Left kidney (tissue), 1 donor: ENCODE measurements at regions not wholly inside any gene's neighbourhood (a gene's known extent, or its start where the extent isn't known, plus 50 kb on each side); places are given as distances from the start of the nearest gene placed in this dataset.

Source experiments
- DNase-seq: peaks from one replicate; pipeline ENCODE4 v3.0.0-alpha.2; 2013

DNA sequence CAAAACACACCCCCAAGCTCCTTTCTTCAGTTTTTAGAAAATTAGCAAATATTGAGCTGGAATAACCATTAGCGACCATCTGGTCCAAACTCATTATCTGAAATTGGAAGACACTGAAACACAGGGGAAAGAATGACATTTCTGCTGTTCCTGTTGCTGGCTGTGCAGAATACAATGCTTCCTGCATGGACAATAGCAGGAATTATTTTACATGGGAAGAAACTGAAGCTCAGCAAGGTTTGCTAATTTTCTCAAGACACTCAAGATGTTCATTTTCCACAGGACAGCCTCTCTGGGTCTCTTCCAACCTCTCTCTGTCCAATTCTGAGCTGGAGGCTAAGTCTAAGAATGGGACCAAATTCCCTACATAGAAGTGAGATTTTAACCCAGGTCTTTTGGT is 81.9 kb upstream of the TNS3 start:
- no peak for DNase-seq

DNA sequence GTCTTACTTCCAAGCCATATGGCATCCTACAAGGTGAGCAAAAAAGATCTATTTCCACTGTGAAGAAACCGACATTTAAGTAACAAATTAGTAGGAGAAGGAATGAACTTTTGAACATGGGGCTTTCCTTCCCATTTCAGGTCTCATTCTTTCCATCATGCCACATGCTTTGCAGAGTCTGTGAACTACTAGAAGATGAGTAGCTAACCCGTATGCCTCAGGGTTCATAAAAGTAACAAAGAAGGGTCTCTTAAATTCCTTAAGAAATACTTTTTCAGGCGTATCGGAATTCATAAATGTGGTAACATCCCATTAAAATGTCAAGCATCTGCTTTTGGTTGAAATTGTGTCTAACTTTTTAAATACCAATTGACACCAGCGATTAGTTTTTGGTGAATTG is 81.3 kb upstream of the TNS3 start:
- DNase-seq: no peak

DNA sequence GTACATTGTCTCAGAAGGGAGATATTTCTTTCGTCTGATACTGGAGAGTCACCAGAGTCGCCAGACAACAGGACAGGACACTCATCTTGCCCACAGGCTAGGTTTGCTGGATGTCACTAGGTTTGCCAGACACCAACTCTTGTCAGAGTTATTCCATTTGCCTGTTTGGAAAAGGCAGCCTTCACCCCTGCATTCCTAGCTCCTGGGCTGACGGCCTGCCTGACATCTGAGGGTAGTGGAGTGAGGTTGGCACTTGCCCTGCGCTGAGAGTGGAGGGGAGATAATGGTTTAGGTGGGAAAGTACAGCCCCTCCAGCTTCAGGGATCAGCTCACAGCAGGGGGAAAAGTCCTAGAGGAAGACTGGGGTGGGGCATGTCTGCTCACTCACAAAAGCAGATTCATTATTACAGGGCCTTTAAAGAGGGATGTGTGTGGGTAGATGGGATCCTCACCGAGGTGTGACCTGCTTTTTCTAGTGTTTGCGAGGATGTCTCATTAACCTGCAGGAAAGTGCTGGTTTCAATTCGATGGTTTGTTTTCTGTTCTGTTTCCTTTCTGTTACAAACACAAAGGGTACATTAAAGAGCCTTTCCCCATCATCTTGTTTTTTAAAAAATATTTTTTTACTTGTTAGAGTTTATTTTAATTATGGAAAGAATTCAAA is 79.3 kb upstream of the TNS3 start:
- DNase-seq: no peak

DNA sequence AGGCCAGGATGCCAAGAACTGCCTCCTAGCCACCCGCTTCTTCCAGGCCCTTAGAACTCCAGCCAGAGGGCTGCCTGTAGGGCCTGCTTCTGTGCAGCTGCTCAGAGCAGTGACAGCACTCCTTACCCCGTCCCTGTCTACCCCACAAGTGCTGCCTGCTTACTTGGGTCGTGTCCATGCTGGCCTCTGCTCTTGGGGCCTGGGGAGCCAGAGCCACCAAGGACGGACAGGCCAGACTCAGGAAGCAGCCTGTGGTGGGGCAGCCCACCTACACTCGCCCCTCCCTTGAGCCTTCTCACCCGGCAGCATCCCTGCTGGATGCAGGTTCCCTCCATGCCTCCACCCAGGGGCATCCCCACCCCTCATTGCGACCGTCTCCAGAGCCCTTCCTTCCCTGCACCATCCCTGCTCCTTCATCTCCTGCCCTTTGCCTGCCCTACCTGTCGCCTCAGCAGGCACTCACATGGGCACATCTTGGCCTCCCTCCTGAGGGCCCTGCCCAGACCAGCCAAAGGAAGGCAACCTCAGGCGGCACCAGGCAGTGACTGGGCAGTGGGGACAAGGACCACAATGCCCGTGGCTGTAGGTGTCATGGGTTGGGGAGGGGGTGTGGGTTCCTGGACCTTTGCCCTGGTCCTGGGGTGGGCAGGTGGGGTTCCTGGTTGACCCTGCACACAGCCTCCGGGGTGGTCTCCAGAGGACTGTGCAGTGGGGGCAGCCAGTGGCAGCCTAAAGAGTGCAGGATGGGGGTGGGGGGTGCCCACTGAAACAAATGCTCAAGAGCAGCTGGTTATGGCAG is 78.0 kb upstream of the TNS3 start:
- no peak for DNase-seq

DNA sequence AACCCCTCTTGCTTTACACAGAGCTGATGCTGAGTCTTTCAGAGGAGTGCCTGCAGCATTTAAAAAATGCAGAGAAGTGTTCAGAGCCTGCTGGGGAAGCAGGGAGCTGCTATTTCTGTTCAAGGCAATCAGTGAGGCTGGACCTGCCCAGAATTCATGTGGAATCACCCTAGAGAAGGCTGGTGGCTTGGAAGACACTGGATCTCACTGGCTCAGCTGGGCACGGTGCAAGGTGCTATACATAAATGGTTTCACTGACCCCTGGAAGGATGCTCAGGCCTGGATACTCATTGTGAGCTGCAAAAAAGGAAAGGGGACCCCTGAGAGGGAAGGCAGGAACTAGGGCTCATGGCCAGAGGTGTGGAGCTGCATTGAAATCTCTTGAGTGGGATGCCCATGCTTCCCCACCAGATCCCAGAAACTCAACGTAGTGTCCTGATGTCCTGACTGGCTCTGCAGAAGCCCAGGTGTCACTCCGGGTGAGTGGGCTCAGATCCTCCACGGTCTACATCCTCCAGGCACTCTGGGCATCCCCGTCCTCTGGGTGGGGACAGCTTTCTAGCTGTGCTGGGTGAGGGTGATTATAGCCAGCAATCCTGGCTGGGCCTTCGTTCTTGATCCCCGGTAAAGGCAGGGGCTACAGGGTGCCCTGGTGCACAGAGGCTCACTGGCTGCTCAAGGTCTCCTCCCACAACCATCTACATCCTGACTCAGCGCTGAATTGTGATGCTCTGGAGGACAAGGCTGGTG is 77.2 kb upstream of the TNS3 start:
- no peak for DNase-seq

DNA sequence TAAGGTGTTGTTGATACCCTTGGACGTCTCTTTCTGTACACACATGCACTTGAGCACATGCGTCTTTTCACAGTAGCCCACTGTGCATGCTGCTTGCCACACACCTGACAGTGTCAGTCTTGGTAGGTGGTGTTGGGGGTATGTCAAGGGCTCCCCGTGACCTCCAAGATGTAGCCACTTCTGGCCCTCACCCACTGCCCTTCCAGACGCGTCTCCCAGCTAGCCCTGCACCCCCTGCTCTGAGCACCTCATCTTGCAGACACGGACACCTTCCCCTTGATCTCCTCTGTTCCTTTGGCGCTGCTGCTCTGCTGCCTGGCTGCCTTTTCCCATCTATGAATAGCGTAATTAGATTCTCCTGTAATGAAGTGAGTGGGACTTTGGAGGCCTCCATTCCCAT is 75.2 kb upstream of the TNS3 start:
- DNase-seq: no peak

DNA sequence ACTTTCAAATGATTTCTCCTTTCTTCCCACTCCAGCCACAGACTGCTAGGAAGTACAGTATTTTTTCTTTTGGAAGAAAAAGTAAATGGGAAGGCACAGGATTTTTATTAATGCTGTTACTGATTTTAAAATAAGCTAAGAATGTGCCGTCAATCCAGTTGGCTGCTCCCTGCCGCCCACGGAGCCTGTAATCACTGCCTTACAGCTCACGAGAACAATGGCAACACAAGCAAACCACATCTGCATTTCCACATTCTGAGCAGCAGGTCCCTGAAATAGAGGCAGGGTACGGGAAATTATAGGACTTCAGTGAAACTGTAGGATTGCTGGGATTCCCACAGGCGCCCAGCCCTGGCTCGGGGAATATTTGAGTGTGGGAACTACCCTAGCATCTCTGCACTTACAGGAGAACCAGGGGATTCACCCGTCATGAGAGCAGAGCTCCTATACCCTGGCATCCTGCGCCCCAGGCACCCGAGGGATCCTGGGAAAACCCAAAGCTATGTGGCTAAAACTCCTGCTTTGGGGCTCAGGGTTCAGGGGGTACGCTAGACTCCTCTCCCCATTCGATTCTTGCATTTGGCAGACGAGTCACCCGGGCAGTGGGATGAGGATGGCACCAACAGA is 72.9 kb upstream of the TNS3 start:
- no peak for DNase-seq

DNA sequence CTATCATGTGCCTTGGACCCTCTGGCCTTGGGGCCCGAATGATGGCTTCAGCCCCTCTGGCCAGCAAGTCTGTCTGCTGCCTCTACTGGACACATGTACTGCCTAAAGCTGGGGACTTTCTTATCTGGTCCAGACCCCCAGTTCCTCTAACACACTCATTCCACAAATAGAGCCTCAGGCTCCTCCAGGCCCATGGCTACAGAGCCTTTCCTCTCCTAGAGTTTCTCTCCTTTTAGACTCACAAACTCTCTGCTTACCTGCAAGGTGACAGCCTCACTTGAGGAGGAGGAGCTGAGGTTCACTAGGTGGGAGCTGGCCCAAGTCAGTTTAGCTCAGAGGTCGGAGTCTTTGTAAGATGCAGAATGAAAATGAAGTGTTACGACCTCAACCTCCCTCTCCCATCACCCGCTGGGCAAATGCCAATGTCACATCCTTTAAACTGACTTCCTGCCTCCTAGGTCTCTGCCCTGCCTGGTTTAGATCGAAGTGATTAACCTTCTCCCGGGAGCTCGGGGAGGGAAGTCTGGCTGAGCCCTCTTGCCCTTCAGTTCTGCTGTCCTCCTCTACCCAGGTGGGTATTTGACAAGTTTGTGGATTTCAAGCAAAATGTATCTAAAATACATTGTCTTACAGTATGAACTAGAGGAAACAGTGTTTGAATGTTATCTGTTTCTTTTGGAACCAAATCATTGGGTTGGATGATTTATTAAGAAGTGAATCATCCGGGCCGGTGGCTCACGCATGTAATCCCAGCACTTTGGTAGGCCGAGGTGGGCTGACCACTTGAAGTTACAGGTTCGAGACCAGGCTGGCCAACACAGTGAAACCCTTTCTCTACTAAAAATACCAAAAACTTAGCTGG is 71.9 kb upstream of the TNS3 start:
- DNase-seq: no peak

DNA sequence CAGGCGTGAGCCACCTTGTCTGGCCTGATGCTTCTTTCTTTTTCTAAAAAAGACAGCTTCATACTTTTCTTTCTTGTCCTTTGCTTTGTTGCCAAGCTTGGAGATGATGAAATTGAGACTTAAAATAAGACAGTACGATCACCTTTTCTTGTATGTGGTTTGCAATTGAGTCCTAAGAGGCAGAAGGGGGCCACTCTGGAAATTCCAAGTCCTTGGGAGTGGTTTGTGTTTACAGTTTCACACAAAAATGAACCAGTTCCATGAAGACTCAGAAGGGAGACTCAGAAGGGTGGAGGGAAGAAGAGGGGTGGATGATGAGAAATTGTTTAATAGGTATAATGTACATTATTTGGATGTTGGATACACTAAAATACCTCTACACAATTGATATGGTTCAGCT is 70.7 kb upstream of the TNS3 start:
- no peak for DNase-seq

DNA sequence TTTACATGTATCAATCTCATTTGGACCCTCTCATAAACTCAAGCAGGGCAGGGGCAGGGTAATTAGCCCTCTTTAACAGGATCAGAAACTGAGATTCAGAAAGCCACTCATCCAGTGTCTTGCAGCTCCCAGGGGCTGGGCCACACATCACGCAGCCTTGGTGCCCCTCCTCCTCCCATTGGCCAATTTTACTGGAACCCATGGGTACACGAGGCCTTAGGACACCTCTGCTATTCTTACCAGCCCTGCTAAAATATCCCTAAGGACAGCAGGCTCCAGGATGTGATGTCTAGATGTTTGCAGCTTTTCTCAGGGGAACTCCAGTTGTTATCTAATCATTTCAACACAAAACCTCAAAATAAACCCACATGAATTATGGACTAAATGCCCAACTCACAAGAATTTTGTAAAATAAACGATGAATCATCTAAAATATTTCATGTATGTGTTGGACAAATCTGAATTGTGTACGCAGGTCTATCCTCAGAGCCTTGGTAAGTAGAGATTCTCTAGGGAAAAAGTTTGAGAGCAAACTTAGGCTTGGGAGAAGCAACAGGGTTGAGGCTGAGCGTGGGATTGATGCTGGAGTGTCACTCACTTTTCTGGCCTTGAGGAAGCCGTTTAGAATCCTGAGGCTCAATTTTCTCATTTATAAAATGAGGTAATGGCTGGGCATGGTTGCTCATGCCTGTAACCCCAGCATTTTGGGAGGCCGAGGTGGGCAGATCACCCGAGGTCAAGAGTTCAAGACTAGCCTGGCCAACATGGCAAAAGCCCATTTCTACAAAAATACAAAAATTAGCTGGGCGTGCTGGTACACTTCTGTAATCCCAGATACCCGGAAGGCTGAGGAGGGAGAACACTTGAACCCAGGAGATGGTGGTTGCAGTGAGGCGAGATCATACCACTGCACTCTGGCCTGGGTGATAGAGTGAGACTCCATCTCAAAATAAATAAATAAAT is 69.7 kb upstream of the TNS3 start:
- no peak for DNase-seq

DNA sequence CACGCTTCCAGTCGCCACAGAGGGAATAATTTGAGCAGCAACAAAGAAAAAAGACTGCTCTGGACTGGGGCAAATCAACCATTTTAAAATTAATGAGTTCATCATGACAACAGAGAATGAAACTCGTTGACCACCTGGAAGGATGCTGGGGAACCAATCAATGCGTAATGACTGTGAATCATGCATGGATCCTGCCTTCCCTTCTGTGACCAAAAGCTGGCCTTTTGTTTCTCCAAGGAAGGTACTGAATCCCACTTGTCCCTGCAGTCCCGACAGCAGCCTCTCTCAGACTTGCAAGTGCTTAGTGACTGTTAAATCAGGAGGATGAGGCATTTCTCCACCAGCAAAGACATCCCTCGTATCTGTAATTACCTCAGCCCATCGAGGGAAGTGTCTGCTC is 68.0 kb upstream of the TNS3 start:
- DNase-seq: no peak

DNA sequence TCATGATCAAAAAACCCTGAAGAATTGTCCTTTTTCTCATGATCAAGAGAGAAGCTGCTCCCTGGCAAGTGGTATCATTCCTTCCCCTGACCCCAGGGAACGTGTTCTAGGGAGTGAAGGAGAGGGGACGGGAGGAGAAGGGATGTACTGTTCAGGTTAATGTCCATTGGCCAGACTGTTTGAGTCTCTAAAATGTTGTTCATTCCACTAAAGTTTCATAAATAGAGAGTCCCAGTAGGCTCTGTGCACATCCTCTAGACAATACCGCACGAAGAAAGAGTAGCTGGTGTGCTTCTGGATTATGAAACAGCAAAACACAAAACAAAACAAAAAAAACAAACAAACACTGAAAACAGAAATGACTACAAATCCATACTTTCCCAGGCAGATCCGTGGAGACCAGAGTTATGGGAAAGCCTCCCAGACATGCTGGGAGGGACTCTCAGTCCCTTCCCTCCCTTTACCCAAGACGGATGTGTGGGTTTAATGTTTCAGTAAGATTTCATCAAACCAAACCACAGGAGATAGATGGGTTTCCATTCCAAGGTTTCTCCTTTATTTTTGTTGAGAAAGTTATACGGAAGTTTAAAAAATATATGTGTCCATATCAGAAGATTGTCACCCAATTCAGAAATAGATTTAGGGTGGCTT is 66.5 kb upstream of the TNS3 start:
- no peak for DNase-seq

DNA sequence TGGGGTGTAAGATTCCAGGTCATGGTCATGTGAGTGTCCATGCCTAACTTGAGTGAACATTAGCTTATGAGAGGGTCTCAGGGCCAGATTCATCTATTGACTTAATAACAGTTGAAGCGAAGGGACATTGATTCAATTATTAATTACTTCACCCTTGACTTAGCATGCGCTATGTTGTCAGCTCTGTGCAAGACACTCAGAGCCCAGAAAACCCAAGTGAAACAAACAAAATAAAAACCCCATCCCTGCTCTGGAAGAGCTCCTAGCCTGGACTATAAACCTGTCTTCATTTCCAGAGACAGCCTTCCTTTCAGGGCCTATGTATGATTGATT is 66.0 kb upstream of the TNS3 start:
- no peak for DNase-seq

DNA sequence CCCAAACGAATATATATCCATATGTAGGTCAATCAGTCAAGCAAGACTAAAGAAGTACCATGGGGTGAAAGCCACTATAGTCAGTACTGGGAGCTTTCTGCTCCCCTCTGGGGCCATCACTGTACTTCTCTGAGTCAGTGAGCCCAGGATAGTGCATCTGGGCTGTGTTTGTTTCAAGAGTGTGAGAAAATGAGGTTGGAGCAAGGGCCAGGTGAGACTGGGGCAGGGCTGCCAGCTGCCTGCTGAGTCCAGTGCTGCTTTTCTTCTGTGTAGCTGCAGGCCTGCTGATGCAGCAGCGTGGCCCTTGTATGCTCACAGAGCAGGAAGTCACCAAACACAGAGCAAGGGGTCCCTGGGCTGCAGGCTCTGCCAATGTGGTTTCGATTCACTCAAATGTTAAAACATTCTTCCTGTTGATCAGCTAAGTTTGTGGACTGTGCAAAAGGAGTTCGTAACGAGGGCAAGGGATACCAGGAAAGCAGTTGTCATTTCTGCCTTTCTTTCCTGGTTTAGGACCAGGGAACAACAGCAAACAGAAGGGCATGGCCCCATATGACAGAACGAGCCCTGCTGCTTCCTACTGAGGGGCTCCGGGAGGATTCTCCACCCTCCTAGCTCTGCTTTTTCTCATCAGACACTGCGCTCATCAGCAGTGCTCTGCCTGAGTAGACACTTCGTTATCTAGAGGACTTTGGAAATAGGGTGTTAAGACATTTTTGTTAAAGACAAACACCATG is 65.4 kb upstream of the TNS3 start:
- DNase-seq: no peak

DNA sequence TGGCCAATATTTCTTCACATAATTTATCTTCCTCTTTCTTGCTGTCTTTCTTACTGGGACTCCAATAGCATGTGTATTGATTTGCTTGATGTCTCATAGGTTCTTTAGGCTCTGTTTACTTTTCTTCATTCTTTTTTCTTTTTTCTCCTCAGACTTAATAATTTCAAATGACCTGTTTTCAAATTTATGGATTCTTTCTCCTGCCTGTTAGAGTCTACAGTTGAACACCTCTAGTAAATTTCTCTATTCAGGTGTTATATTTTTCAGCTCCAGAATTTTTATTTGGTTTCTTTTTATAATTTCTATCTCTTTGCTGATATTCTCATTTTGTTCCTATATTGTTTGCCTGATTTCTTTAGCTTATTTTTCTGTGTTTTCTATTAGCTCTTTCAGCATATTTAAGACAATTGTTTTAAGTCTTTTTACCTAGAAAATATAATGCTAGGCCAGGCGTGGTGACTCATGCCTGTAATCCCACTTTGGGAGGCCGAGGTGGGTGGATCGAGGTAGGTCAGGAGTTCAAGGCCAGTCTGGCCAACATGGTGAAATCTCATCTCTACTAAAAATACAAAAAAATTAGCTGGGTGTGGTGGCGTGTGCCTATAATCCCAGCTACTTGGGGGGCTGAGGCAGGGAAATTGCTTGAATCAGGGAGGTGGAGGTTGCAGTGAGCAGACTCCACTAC is 61.9 kb upstream of the TNS3 start:
- DNase-seq: no peak

DNA sequence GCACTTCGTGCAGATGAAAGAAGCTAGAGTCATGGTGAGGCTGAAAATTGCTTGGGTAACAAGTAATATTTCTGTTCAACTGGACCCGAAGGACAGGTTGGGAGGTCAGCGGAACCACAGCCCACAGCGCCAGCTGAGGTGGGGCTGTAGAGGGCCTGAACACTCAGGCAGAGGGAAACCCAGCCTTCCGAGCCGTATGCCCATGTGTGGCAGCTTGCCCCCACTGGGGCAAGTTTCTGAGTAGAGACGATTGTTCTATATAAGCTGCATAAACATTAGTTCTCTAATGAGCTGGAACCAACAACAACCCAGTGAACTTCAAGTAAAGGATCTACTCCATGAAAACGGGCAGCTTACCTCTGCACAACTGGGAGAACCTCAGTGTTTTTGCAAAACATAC is 58.4 kb upstream of the TNS3 start:
- DNase-seq: no peak

DNA sequence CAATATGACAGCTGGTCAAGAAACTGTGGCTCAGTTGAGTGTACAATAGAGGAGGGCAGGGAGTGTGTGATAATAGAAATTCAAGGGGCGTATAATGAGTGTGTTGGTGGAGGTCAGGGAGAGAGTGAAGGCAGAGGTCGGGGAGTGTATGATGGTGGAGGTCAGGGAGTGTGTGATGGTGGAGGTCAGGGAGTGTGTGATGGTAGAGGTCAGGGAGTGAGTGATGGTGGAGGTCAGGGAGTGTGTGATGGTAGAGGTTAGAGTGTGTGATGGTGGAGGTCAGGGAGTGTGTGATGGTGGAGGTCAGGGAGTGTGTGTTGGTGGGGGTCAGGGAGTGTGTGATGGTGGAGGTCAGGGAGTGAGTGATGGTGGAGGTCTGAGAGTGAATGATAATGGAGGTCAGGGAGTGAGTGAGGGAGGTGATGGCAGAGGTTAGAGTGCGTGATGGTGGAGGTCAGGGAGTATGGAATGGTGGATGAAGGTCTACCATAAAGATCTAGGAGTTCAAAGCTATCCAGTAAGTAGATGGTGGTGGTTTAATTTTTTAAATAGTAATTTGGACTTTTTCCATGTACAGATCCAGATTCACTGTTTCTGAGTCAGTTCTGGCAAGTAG is 57.7 kb upstream of the TNS3 start:
- no peak for DNase-seq

DNA sequence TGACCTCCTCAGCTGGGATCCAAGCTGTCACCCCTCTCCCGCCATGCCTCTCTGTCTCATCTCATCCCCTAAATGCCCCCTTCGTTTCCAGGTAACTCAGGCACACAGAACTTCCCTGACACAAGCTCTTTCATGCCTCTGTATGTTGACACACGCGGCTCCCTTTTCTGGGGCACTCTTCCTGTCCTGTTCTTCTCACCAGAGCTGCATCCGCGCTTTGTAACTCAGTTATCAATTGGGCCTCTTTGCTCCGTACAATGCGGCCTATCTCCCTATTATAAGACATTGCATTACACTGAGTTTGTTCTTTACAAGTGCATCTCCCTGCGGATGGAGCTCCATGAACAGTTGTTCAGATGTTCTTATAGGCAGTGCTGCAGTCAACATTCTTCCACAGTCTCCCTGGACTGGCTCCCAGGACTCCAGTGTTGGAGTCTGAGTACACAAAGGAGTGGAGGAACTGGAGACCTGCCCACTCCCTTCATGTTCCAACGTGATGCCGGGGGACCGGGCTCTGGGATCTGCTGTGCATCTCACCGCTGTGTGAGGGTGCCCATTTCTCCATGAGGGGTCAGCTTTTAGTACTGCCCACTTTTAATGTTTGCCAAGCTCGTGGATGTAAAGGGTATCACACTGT is 56.9 kb upstream of the TNS3 start:
- no peak for DNase-seq
